SU-DHL-6 (cell line): ENCODE measurements at regions not wholly inside any gene's neighbourhood (a gene's known extent, or its start where the extent isn't known, plus 50 kb on each side); places are given as distances from the start of the nearest gene placed in this dataset.

Experiments
- CTCF ChIP-seq: fragments of 200-600 bp; sonication (generic); IDR thresholded peaks from one replicate; pipeline ENCODE4 v1.5.1; 2017; ENCODE audit warnings: antibody characterized with exemption, mild to moderate bottlenecking, low read length, moderate library complexity; ENCODE audit not compliant: insufficient read depth, poor library complexity, severe bottlenecking
- EZH2phosphoT487 ChIP-seq: fragments of 200-600 bp; sonication (generic), shearing (Covaris generic); conservative IDR thresholded peaks from 2 replicates; pipeline ENCODE4 v1.6.1; 2018; ENCODE audit warnings: mild to moderate bottlenecking, antibody characterized with exemption, low read length, moderate library complexity, mixed read lengths

DNA sequence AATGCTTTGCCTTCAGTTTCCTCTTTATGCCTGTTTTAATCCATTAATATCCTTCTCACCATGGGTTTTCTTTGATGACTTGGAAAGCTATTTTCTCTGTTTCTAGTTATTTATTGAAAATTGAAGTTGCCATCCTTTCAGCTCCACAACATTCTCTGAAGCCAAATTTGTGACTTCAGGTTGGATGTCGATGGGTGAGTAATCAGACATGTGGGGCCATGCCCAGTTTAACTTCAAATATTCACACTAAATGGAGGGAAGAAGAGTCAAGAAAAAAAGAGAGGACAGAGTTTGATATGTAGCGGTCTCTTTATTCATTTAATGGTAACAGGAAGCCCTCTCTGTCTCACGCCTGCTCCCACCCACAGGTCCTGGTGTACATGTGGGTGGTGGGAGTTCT, 89.1 kb upstream of the RIPOR2 start:
- TF ChIP-seq CTCF (no peak), EZH2phosphoT487 (no peak)
